ENCODE measurements at regions not wholly inside any gene's neighbourhood (a gene's known extent, or its start where the extent isn't known, plus 50 kb on each side); places are given as distances from the start of the nearest gene placed in this dataset.

- TF ChIP-seq, protein P1, sequence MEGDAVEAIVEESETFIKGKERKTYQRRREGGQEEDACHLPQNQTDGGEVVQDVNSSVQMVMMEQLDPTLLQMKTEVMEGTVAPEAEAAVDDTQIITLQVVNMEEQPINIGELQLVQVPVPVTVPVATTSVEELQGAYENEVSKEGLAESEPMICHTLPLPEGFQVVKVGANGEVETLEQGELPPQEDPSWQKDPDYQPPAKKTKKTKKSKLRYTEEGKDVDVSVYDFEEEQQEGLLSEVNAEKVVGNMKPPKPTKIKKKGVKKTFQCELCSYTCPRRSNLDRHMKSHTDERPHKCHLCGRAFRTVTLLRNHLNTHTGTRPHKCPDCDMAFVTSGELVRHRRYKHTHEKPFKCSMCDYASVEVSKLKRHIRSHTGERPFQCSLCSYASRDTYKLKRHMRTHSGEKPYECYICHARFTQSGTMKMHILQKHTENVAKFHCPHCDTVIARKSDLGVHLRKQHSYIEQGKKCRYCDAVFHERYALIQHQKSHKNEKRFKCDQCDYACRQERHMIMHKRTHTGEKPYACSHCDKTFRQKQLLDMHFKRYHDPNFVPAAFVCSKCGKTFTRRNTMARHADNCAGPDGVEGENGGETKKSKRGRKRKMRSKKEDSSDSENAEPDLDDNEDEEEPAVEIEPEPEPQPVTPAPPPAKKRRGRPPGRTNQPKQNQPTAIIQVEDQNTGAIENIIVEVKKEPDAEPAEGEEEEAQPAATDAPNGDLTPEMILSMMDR (IDR thresholded peaks at IDR 0.05; ENCODE audit: poor library complexity), result no peak
- TF ChIP-seq EZH2 (IDR thresholded peaks at IDR 0.05; ENCODE audit: borderline replicate concordance), result no peak
Observed at GRCh38 chr18:30175621-30176225, 866.8 kb downstream of the DSC3 start.

Measured in hepatocyte (in vitro differentiated cells).